GM19438 (cell line): ENCODE measurements at regions not wholly inside any gene's neighbourhood (a gene's known extent, or its start where the extent isn't known, plus 50 kb on each side); places are given as distances from the start of the nearest gene placed in this dataset.
"Not testable (repeated sequence)": the region's sequence is repeated elsewhere in the genome, so short reads cannot be mapped to it uniquely, and the experiment has no call there.

ENCODE experiments used
- ATAC-seq: cut with Tn5 transposase; IDR thresholded peaks from one replicate; pipeline ENCODE4 v1.9.1; 2021; ENCODE audit warnings: low read depth; ENCODE audit not compliant: unreplicated experiment

- ATAC-seq = no peak
These were observed 122.9 kb upstream of the PTPRG start for GRCh38 chr3:61438253-61439121.

- no peak for ATAC-seq
These were observed 122.3 kb upstream of the PTPRG start for GRCh38 chr3:61439122-61439458.

- no peak for ATAC-seq
These were observed 118.7 kb upstream of the PTPRG start for GRCh38 chr3:61442696-61443095.

DNA sequence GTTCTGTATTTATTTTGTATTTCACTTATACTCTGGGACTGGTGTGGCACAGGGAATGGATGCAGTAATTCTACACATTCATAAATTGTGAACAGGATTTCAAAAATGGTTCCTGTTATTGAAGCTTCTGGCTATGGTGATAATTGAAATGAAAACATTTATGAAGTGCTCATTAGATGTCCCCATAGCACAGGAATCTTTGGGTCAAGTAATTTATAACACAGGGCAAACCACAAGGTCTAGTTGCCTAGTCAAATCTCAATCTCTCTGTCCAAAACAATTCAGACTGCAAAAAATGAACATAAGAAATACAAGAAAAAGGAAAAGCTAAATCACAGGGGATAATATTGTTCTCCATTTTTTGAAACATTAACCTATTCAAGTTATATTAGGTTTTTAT, 117.5 kb upstream of the PTPRG start:
- ATAC-seq = no peak

- ATAC-seq = no peak
These were observed 116.6 kb upstream of the PTPRG start for GRCh38 chr3:61444782-61445181.

GRCh38 chr3:61445924-61446323, 115.4 kb upstream of the PTPRG start:
- ATAC-seq = no peak

DNA sequence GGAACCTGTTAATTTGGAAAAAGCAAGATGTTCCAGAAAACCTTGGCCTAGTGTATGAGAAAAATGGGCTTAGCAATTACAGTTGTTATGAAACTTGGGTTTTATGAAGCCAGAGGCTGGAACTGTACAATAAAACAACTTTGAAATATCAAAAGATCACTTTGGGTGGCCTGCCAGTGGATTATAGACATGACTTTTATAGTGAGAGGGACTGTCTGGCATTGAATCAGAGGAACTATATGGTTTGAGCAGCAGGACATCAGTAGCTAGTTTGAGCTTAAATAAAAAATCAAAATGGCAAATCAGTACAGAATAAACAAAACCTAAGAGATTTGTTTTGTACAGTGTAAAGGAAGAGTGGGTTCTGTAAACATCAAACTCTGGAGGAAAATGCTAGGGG, 115.0 kb upstream of the PTPRG start:
- no peak for ATAC-seq

- no peak for ATAC-seq
These were observed 113.0 kb upstream of the PTPRG start for GRCh38 chr3:61448378-61448777.

DNA sequence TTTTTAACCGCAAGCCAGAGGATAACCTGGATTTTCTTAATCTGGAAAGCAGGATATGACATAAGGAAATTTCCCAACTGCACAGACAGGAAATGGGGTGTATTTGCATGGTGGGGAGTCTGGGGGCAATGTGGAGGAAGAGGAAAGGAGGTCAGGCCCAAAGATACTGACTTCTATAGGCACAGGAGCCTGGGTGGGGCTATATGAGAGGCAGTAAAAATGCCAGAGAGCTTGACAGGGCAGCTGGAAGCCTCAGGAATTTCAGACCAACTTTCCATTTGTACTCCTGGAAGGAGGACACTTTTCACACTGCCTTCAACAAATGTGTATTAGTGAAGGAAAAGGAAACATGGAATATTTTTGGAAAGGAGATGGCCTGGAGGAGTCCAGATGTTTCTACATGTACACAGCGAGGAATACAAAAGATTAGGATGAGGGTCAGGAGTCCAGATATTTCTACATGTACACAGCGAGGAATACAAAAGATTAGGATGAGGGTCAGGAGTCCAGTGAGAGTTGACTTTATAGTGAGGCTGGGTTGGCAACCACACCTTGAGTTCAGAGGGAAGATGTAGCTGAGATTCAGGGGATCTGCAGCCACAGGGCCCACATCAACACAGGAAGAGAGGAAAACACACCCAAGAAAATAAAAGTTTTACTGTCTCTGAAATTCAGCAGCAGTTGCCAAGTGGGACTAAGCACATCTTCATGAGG, 111.9 kb upstream of the PTPRG start:
- ATAC-seq = no peak

GRCh38 chr3:61450866-61451265, 110.5 kb upstream of the PTPRG start:
- no peak for ATAC-seq

DNA sequence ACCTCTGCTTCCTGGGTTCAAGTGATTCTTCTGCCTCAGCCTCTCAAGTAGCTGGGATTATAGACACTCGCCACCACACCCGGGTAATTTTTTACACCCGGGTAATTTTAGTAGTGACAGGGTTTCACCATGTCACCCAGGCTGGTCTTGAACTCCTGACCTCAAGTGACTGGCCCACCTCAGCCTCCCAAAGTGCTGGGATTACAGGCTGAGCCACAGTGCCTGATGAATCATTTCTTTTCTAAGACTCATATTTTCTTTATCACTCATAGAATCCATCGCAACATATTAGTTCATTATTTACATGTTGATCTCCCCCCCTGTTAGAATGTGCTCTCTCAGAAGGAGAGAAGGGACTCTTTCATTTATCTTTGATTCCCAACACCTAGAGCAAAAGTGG, 109.5 kb upstream of the PTPRG start:
- no peak for ATAC-seq

DNA sequence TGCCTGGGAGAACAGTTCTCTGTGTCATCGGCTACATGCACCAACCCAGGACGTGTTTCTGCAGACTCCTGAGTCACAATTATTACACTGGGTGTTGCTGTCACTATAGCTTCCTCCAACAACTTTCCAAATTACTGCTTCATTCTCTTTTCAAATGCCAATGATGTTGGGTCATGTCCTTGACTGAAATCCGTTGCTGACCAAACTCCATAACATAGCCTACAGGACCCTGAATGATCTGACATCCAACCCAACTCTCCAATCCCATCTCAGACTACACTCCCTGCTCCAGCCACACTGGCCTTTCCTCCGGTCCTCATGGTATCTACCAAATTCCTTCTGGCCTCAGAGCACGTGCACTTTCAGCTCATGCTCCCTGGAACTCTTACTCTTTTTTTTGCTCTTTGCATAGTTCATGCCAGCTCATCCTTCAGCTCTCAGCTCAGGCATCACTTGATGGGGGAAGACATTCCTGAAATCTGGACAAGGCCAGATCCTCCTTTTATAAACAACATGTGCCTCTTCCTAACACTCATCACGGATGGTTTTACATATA, 108.8 kb upstream of the PTPRG start:
- ATAC-seq = no peak

GRCh38 chr3:61454006-61454585, 107.3 kb upstream of the PTPRG start:
- no peak for ATAC-seq

- no peak for ATAC-seq
These were observed 106.6 kb upstream of the PTPRG start for GRCh38 chr3:61454801-61455200.

DNA sequence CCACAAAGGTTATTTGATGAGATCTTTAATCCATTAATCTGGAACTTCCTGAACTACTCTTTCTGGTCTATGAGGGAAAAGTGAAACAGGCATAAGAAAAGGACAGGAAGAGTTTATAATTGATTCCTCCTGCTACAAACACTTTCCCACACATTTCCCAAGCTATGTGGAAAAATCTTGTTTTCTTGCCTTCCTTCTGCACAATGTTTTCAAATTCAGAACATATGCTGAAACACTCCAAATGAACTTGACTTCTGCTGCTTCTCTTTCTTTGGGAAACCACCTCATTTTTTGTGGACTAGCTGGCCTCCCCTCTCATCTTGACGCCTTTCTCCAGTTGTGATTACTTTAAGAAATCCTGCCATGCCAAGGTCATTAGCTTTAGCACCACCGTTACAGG, 100.7 kb upstream of the PTPRG start:
- no peak for ATAC-seq

GRCh38 chr3:61463191-61463590, 98.2 kb upstream of the PTPRG start:
- no peak for ATAC-seq

GRCh38 chr3:61464518-61465140, 96.7 kb upstream of the PTPRG start:
- no peak for ATAC-seq

DNA sequence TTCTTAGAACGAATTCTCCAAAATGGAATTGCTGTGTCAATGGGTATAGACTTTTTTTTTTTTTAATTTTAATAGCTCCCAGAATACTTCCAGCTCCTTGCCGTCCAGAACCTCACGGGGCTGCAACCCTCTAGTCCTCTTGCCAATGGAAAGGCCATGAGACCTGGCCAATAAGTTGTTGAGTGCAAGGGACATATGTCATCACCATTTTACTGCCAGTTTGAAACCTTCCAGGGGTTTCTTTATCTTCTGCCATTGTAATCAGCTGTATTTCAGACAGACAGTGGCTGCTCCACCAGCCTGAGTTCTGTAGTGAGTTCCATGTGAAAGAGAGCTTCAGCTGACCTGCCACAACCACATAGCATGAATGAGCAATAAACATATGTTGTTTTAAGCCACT, 95.0 kb upstream of the PTPRG start:
- ATAC-seq = no peak

GRCh38 chr3:61483997-61484396, 77.4 kb upstream of the PTPRG start:
- ATAC-seq = no peak

DNA sequence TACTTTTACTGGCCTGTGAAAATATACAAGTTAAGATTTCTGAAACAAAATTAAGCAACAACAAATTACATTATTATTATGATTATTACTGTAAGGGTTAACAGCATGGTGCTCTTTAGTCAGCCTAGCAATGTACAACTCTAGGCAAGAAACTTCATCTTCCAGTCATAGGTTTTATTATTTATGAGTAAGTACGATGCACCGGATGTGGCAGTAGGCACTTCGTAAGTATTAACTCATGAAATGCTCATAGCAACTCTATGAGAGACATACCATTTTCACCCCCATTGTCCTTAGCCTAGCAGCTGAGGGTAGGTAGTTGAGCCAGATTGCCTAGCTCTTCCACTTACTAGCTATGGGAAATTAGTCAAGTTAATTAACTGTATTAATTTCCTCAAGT, 68.0 kb upstream of the PTPRG start:
- no peak for ATAC-seq

DNA sequence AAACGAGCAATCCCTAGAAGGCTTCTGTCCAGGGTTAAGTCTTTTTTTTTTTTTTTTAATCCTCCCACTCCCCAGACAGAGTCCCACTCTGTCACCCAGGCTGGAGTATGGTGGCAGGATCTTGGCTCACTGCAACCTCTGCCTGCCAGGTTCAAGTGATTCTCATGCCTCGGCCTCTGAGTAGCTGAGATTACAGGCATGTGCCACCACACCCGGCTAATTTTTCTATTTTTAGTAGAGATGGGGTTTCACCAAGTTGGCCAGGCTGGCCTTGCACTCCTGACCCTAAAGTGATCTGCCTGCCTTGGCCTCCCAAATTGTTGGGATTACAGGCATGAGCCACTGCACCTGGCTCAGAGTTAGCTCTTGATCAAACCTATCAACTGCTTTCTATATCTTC, 67.1 kb upstream of the PTPRG start:
- ATAC-seq = not testable (repeated sequence)
